HEK293 (cell line): ENCODE measurements at regions not wholly inside any gene's neighbourhood (a gene's known extent, or its start where the extent isn't known, plus 50 kb on each side); places are given as distances from the start of the nearest gene placed in this dataset.
"Not testable (repeated sequence)": the region's sequence is repeated elsewhere in the genome, so short reads cannot be mapped to it uniquely, and the experiment has no call there.

Experiments used
- CTCF ChIA-PET: fragments of 350-600 bp; formaldehyde crosslinking; extraction: SDS; loops from one replicate; lab custom pipeline; 2021; ENCODE audit warnings: antibody characterized with exemption; lab: Yijun Ruan, JAX
- POLR2A ChIA-PET: fragments of 300-600 bp; formaldehyde crosslinking; extraction: SDS; loops from one replicate; lab custom pipeline; 2020; ENCODE audit warnings: antibody characterized with exemption, inconsistent platforms; lab: Yijun Ruan, JAX
- H3K27ac ChIP-seq: fragments of 200-500 bp; sonication (Bioruptor generic); 2 replicates; pipeline ENCODE4 v1.5.1; 2014; ENCODE audit warnings: low read depth, low read length, control low read depth, inconsistent platforms; ENCODE audit errors: extremely low read depth
- H3K36me3 ChIP-seq, 2 experiments: fragments of 200-500 bp in 1 of 2; sonication (Bioruptor generic) in 1 of 2; 1 replicate in 1 of 2; 2 replicates in 1 of 2; pipeline ENCODE4 v1.5.1; 2014 to 2017; ENCODE audit warnings: inconsistent platforms in 2 of 2, low read length in 2 of 2; ENCODE audit not compliant: control insufficient read depth in 2 of 2, insufficient read depth in 1 of 2
- H3K4me1 ChIP-seq: fragments of 200-500 bp; sonication (Bioruptor generic); 2 replicates; pipeline ENCODE4 v1.5.1; 2014; ENCODE audit warnings: mild to moderate bottlenecking, low read length, inconsistent platforms; ENCODE audit not compliant: control insufficient read depth, insufficient read depth
- H3K4me3 ChIP-seq: 2 replicates; pipeline ENCODE4 v1.5.1; 2011; ENCODE audit warnings: low read depth, mild to moderate bottlenecking, control low read depth, low read length, moderate library complexity
- H3K9me3 ChIP-seq: fragments of 200-500 bp; sonication (Bioruptor generic); 2 replicates; pipeline ENCODE4 v1.5.1; 2014; ENCODE audit warnings: low read depth, low read length, inconsistent platforms; ENCODE audit not compliant: control insufficient read depth, insufficient read depth
- GLI2 ChIP-seq: fragments of 450-650 bp; formaldehyde crosslinking; IDR thresholded peaks from 2 replicates; pipeline ENCODE4; 2017; ENCODE audit warnings: missing biosample characterization, missing genetic modification characterization, low read depth, borderline replicate concordance
- KLF16 ChIP-seq: fragments of 450-650 bp; formaldehyde crosslinking; IDR thresholded peaks from 2 replicates; pipeline ENCODE4 v1.5.1; 2017; ENCODE audit warnings: missing biosample characterization, missing genetic modification characterization
- PRDM1 ChIP-seq: fragments of 450-650 bp; formaldehyde crosslinking; IDR thresholded peaks from 2 replicates; pipeline ENCODE4; 2016; ENCODE audit warnings: missing biosample characterization, missing genetic modification characterization
- SETDB1 ChIP-seq: IDR thresholded peaks from one replicate; pipeline ENCODE4 v1.6.1; 2017; ENCODE audit warnings: mild to moderate bottlenecking, low read length, moderate library complexity, mixed read lengths; ENCODE audit not compliant: insufficient read length
- ZIC2 ChIP-seq: fragments of 450-650 bp; formaldehyde crosslinking; IDR thresholded peaks from 2 replicates; pipeline ENCODE4 v1.5.1; 2016; ENCODE audit warnings: missing biosample characterization, missing genetic modification characterization
- ZNF114 ChIP-seq: fragments of 450-650 bp; formaldehyde crosslinking; IDR thresholded peaks from 2 replicates; pipeline ENCODE4 v1.5.0; 2017; ENCODE audit warnings: missing biosample characterization, missing genetic modification characterization
- ZNF175 ChIP-seq: fragments of 450-650 bp; formaldehyde crosslinking; IDR thresholded peaks from 2 replicates; pipeline ENCODE4 v1.5.1; 2016; ENCODE audit warnings: missing biosample characterization, missing genetic modification characterization
- ZNF214 ChIP-seq: fragments of 450-650 bp; formaldehyde crosslinking; IDR thresholded peaks from 2 replicates; pipeline ENCODE4 v1.5.1; 2017; ENCODE audit warnings: missing biosample characterization, mild to moderate bottlenecking, missing genetic modification characterization, borderline replicate concordance
- ZNF48 ChIP-seq: fragments of 450-650 bp; formaldehyde crosslinking; IDR thresholded peaks from 2 replicates; pipeline ENCODE4 v1.5.1; 2016; ENCODE audit warnings: missing biosample characterization, missing genetic modification characterization
- ZNF585B ChIP-seq: fragments of 450-650 bp; formaldehyde crosslinking; IDR thresholded peaks from 2 replicates; pipeline ENCODE4 v1.5.1; 2016; ENCODE audit warnings: missing biosample characterization, missing genetic modification characterization
- ZNF670 ChIP-seq: fragments of 450-650 bp; formaldehyde crosslinking; IDR thresholded peaks from 2 replicates; pipeline ENCODE4 v1.5.1; 2016; ENCODE audit warnings: missing biosample characterization, missing genetic modification characterization, low read depth
- ZNF677 ChIP-seq: fragments of 450-650 bp; IDR thresholded peaks from 2 replicates; pipeline ENCODE4 v1.5.0; 2018; ENCODE audit warnings: missing biosample characterization, mild to moderate bottlenecking, missing genetic modification characterization, moderate library complexity
- ZNF830 ChIP-seq: fragments of 450-650 bp; IDR thresholded peaks from 2 replicates; pipeline ENCODE4 v1.5.0; 2018; ENCODE audit warnings: missing biosample characterization, missing genetic modification characterization, low read depth, mild to moderate bottlenecking, moderate library complexity
- TF ChIP-seq, protein P1 (sequence below): fragments of 450-650 bp; formaldehyde crosslinking; IDR thresholded peaks from 2 replicates; pipeline ENCODE4 v1.5.1; 2016; ENCODE audit warnings: missing biosample characterization, missing genetic modification characterization, borderline replicate concordance
- TF ChIP-seq, protein P2 (sequence below): fragments of 450-650 bp; formaldehyde crosslinking; IDR thresholded peaks from 2 replicates; pipeline ENCODE4 v1.5.1; 2016; ENCODE audit warnings: missing biosample characterization, missing genetic modification characterization
- TF ChIP-seq, protein P3 (sequence below): fragments of 450-650 bp; formaldehyde crosslinking; IDR thresholded peaks from 2 replicates; pipeline ENCODE4 v1.5.1; 2016; ENCODE audit warnings: missing biosample characterization, missing genetic modification characterization
- TF ChIP-seq, protein P4 (sequence below): fragments of 450-650 bp; formaldehyde crosslinking; IDR thresholded peaks from 2 replicates; pipeline ENCODE4 v1.5.1; 2017; ENCODE audit warnings: missing biosample characterization, missing genetic modification characterization
- TF ChIP-seq, protein P5 (sequence below): fragments of 450-650 bp; formaldehyde crosslinking; IDR thresholded peaks from 2 replicates; pipeline ENCODE4 v1.5.1; 2016; ENCODE audit warnings: missing biosample characterization, missing genetic modification characterization
- TF ChIP-seq, protein P6 (sequence below): fragments of 450-650 bp; formaldehyde crosslinking; IDR thresholded peaks from 2 replicates; pipeline ENCODE4 v1.5.1; 2016; ENCODE audit warnings: missing biosample characterization, missing genetic modification characterization

DNA sequence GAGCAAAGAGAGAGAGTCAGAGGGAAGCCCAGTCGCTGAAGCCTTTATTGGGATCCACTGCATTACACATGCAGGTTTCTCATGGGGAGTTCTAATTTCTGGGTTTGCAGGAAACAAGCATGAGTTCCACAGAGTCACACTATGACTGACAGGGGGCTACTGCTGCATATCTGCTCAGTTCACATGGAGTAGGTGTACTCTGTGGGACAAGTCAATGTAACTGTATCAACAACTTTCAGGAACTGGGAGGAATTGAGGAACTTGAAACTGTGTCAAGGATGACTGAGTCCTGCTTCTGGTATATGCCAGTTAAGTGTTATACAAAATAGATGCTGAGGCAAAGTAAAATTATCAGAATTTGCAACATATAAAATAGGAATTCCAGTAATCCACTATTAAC lies 110.8 kb downstream of the NPAP1 start (continued):
- TF ChIP-seq, protein P1, sequence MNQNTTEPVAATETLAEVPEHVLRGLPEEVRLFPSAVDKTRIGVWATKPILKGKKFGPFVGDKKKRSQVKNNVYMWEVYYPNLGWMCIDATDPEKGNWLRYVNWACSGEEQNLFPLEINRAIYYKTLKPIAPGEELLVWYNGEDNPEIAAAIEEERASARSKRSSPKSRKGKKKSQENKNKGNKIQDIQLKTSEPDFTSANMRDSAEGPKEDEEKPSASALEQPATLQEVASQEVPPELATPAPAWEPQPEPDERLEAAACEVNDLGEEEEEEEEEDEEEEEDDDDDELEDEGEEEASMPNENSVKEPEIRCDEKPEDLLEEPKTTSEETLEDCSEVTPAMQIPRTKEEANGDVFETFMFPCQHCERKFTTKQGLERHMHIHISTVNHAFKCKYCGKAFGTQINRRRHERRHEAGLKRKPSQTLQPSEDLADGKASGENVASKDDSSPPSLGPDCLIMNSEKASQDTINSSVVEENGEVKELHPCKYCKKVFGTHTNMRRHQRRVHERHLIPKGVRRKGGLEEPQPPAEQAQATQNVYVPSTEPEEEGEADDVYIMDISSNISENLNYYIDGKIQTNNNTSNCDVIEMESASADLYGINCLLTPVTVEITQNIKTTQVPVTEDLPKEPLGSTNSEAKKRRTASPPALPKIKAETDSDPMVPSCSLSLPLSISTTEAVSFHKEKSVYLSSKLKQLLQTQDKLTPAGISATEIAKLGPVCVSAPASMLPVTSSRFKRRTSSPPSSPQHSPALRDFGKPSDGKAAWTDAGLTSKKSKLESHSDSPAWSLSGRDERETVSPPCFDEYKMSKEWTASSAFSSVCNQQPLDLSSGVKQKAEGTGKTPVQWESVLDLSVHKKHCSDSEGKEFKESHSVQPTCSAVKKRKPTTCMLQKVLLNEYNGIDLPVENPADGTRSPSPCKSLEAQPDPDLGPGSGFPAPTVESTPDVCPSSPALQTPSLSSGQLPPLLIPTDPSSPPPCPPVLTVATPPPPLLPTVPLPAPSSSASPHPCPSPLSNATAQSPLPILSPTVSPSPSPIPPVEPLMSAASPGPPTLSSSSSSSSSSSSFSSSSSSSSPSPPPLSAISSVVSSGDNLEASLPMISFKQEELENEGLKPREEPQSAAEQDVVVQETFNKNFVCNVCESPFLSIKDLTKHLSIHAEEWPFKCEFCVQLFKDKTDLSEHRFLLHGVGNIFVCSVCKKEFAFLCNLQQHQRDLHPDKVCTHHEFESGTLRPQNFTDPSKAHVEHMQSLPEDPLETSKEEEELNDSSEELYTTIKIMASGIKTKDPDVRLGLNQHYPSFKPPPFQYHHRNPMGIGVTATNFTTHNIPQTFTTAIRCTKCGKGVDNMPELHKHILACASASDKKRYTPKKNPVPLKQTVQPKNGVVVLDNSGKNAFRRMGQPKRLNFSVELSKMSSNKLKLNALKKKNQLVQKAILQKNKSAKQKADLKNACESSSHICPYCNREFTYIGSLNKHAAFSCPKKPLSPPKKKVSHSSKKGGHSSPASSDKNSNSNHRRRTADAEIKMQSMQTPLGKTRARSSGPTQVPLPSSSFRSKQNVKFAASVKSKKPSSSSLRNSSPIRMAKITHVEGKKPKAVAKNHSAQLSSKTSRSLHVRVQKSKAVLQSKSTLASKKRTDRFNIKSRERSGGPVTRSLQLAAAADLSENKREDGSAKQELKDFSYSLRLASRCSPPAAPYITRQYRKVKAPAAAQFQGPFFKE (tag by site-specific recombination), result no peak
- TF ChIP-seq ZNF677 (tag by site-specific recombination) (no peak), SETDB1 (no peak), GLI2 (tag by site-specific recombination) (no peak), ZNF585B (tag by site-specific recombination) (no peak)
- TF ChIP-seq, protein P2, sequence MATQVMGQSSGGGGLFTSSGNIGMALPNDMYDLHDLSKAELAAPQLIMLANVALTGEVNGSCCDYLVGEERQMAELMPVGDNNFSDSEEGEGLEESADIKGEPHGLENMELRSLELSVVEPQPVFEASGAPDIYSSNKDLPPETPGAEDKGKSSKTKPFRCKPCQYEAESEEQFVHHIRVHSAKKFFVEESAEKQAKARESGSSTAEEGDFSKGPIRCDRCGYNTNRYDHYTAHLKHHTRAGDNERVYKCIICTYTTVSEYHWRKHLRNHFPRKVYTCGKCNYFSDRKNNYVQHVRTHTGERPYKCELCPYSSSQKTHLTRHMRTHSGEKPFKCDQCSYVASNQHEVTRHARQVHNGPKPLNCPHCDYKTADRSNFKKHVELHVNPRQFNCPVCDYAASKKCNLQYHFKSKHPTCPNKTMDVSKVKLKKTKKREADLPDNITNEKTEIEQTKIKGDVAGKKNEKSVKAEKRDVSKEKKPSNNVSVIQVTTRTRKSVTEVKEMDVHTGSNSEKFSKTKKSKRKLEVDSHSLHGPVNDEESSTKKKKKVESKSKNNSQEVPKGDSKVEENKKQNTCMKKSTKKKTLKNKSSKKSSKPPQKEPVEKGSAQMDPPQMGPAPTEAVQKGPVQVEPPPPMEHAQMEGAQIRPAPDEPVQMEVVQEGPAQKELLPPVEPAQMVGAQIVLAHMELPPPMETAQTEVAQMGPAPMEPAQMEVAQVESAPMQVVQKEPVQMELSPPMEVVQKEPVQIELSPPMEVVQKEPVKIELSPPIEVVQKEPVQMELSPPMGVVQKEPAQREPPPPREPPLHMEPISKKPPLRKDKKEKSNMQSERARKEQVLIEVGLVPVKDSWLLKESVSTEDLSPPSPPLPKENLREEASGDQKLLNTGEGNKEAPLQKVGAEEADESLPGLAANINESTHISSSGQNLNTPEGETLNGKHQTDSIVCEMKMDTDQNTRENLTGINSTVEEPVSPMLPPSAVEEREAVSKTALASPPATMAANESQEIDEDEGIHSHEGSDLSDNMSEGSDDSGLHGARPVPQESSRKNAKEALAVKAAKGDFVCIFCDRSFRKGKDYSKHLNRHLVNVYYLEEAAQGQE (tag by site-specific recombination), result no peak
- TF ChIP-seq, protein P3, sequence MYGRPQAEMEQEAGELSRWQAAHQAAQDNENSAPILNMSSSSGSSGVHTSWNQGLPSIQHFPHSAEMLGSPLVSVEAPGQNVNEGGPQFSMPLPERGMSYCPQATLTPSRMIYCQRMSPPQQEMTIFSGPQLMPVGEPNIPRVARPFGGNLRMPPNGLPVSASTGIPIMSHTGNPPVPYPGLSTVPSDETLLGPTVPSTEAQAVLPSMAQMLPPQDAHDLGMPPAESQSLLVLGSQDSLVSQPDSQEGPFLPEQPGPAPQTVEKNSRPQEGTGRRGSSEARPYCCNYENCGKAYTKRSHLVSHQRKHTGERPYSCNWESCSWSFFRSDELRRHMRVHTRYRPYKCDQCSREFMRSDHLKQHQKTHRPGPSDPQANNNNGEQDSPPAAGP (tag by site-specific recombination), result no peak

DNA sequence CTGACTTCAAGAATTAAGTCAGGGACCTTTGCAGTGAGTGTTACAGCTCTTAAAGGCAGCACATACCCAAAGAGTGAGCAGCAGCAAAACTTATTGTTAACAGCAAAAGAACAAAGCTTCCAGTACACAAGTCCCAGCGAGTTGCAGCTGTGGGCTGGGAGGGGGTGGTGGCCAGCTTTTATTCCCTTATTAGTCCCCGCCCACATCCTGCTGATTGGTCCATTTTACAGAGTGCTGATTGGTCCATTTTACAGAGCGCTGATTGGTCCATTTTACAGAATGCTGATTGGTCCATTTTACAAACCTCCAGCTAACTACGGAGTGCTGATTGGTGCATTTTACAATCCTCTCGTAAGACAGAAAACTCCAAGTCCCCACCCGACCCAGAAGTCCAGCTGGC lies 127.0 kb downstream of the NPAP1 start:
- H3K9me3 ChIP-seq, H3K4me3 ChIP-seq, POLR2A ChIA-PET, H3K4me1 ChIP-seq, CTCF ChIA-PET, H3K36me3 ChIP-seq, H3K27ac ChIP-seq: not testable (repeated sequence)

DNA sequence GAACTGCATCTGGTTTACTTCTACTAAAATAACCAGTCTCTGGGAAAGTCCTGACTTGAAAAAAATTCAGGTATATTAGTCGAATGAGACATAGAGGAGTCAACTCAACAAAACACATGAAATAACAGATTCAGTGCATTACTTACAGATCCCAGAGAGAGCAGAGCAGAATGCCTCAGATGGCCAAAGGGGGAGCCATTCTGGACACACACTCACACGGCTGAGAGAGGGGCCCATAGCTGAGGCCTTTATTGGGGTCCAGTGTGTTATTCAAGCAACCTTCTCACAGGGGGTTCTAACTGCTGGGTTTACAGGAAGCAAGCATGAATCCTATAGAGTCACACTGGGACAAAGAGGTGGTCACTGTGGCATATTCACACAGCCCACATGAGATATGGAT lies 135.1 kb upstream of the SNRPN start:
- no peaks in the 10 kb centered on the region for H3K9me3 ChIP-seq
- no peaks in the 10 kb centered on the region for H3K4me1 ChIP-seq
- no peak overlapping the region for H3K27ac ChIP-seq
- ChIA-PET POLR2A (no interaction called here), CTCF (interaction anchor here (0.5 kb wide), 1 partner anchor 40 kb away, joined by 5 read pairs; no protein-coding TSS in a partner anchor)
- no peaks in the 10 kb centered on the region for H3K36me3 ChIP-seq
- no peak overlapping the region for H3K4me3 ChIP-seq
- TF ChIP-seq ZNF670 (no peak), KLF16 (tag by site-specific recombination) (no peak), ZNF214 (tag by site-specific recombination) (no peak), ZNF830 (tag by site-specific recombination) (no peak), ZNF48 (tag by site-specific recombination) (no peak), ZNF175 (tag by site-specific recombination) (no peak), ZNF114 (tag by site-specific recombination) (no peak), ZIC2 (no peak), PRDM1 (tag by site-specific recombination) (no peak)
- TF ChIP-seq, protein P4, sequence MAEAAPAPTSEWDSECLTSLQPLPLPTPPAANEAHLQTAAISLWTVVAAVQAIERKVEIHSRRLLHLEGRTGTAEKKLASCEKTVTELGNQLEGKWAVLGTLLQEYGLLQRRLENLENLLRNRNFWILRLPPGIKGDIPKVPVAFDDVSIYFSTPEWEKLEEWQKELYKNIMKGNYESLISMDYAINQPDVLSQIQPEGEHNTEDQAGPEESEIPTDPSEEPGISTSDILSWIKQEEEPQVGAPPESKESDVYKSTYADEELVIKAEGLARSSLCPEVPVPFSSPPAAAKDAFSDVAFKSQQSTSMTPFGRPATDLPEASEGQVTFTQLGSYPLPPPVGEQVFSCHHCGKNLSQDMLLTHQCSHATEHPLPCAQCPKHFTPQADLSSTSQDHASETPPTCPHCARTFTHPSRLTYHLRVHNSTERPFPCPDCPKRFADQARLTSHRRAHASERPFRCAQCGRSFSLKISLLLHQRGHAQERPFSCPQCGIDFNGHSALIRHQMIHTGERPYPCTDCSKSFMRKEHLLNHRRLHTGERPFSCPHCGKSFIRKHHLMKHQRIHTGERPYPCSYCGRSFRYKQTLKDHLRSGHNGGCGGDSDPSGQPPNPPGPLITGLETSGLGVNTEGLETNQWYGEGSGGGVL (tag by site-specific recombination), result no peak
- TF ChIP-seq, protein P5, sequence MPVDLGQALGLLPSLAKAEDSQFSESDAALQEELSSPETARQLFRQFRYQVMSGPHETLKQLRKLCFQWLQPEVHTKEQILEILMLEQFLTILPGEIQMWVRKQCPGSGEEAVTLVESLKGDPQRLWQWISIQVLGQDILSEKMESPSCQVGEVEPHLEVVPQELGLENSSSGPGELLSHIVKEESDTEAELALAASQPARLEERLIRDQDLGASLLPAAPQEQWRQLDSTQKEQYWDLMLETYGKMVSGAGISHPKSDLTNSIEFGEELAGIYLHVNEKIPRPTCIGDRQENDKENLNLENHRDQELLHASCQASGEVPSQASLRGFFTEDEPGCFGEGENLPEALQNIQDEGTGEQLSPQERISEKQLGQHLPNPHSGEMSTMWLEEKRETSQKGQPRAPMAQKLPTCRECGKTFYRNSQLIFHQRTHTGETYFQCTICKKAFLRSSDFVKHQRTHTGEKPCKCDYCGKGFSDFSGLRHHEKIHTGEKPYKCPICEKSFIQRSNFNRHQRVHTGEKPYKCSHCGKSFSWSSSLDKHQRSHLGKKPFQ (tag by site-specific recombination), result no peak
- TF ChIP-seq, protein P6, sequence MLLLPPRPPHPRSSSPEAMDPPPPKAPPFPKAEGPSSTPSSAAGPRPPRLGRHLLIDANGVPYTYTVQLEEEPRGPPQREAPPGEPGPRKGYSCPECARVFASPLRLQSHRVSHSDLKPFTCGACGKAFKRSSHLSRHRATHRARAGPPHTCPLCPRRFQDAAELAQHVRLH (tag by site-specific recombination), result no peak
